Activated T-helper 2 cell treated with anti-CD3 and anti-CD28 coated beads, Interferon-gamma antibody, Interleukin-2, Interleukin-4, amounts not matched to agents 10 μg/mL and 5 μg/mL and 100 μg/mL, durations not matched to agents 14 hours and 24 hours and 36 hours (primary cell): ENCODE measurements at regions not wholly inside any gene's neighbourhood (a gene's known extent, or its start where the extent isn't known, plus 50 kb on each side); places are given as distances from the start of the nearest gene placed in this dataset.
"Not testable (repeated sequence)": the region's sequence is repeated elsewhere in the genome, so short reads cannot be mapped to it uniquely, and the experiment has no call there.

Experiments
- DNase-seq: peaks from one replicate; pipeline ENCODE4 v3.0.0; 2021; ENCODE audit warnings: low spot score
- H3K27ac Mint-ChIP-seq: one replicate; pipeline ENCODE4 v1.8.0; 2021; ENCODE audit warnings: mixed read lengths
- H3K27me3 Mint-ChIP-seq: one replicate; pipeline ENCODE4 v1.8.0; 2021; ENCODE audit warnings: low read depth, mixed read lengths
- H3K36me3 Mint-ChIP-seq: one replicate; pipeline ENCODE4 v1.8.0; 2021; ENCODE audit warnings: low read depth, mixed read lengths
- H3K4me1 Mint-ChIP-seq: one replicate; pipeline ENCODE4 v1.8.0; 2021; ENCODE audit warnings: low read depth, mixed read lengths
- H3K4me3 Mint-ChIP-seq: one replicate; pipeline ENCODE4 v1.8.0; 2021; ENCODE audit warnings: low read depth, mild to moderate bottlenecking, moderate library complexity, mixed read lengths
- H3K9me3 Mint-ChIP-seq: one replicate; pipeline ENCODE4 v1.8.0; 2021; ENCODE audit warnings: mixed read lengths
- intact Hi-C: fragments of 100-400 bp; cut with micrococcal nuclease; formaldehyde crosslinking; loops from one replicate; pipeline ENCODE4 v1.15.1; 2023

DNA sequence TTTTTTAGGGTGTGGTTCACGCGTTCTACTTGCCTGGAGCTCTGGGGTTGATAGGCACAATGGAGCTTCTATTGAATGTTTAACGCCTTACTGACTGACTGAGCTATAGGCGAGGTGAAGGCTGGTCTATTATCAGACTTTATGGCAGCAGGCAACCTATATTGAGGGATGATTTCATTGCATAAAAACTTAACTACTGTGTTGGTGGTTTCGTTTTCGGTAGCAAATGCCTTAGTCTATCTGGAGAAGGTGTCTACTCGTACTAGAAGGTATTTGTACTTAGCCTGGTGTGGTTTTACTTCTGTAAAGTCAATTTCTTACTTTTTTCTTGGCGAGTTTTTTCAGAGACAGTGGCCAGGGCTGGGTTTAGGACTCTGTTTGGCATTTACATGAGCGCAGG is 162.0 kb upstream of the FRG2C start:
- H3K4me1 Mint-ChIP-seq, H3K36me3 Mint-ChIP-seq, DNase-seq, H3K27me3 Mint-ChIP-seq, intact Hi-C loops, H3K4me3 Mint-ChIP-seq, H3K27ac Mint-ChIP-seq: not testable (repeated sequence)
- peaks cover 34% of the 10 kb centered on the region for H3K9me3 Mint-ChIP-seq

GRCh38 chr3:75502769-75503756 is 161.1 kb upstream of the FRG2C start:
- H3K4me1 Mint-ChIP-seq, H3K36me3 Mint-ChIP-seq, DNase-seq, H3K27me3 Mint-ChIP-seq, H3K4me3 Mint-ChIP-seq, intact Hi-C loops, H3K27ac Mint-ChIP-seq: not testable (repeated sequence)
- peaks cover 41% of the 10 kb centered on the region for H3K9me3 Mint-ChIP-seq

- DNase-seq = no peak
- no peaks in the 10 kb centered on the region for H3K4me1 Mint-ChIP-seq
- no peaks in the 10 kb centered on the region for H3K27me3 Mint-ChIP-seq
- intact Hi-C loops = no loop called here
- no peak overlapping the region for H3K27ac Mint-ChIP-seq
- no peaks in the 10 kb centered on the region for H3K36me3 Mint-ChIP-seq
- peaks cover 48% of the 10 kb centered on the region for H3K9me3 Mint-ChIP-seq
- H3K4me3 Mint-ChIP-seq = no peak overlapping the region
Measured at GRCh38 chr3:75506603-75507002, 157.5 kb upstream of the FRG2C start.

GRCh38 chr3:75507956-75508355 is 156.2 kb upstream of the FRG2C start:
- DNase-seq, H3K27ac Mint-ChIP-seq, H3K4me1 Mint-ChIP-seq, H3K36me3 Mint-ChIP-seq, intact Hi-C loops, H3K4me3 Mint-ChIP-seq, H3K27me3 Mint-ChIP-seq: not testable (repeated sequence)
- H3K9me3 Mint-ChIP-seq = peaks cover 49% of the 10 kb centered on the region

DNA sequence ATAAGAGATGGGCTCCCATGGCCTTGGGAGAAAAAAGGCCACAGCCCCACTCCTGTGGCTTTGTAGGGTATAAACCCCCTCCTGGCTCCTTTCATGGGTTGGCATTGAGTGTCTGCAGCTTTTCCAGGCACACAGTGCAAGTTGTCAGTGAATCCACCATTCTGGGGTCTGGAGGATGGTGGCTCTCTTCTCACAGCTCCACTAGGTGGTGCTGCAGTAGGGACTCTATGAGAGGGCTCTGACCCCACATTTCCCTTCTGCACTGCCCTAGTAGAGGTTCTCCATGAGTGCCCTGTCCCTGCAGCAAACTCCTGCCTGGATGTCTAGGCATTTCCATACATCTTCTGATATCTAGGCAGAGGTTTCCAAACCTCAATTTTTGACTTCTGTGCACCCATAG is 136.5 kb upstream of the FRG2C start:
- H3K27ac Mint-ChIP-seq, intact Hi-C loops, H3K27me3 Mint-ChIP-seq, H3K4me1 Mint-ChIP-seq, H3K36me3 Mint-ChIP-seq, H3K4me3 Mint-ChIP-seq, DNase-seq: not testable (repeated sequence)
- H3K9me3 Mint-ChIP-seq = peaks cover 43% of the 10 kb centered on the region

GRCh38 chr3:75552095-75552494 is 112.0 kb upstream of the FRG2C start:
- peaks cover 52% of the 10 kb centered on the region for H3K9me3 Mint-ChIP-seq
- intact Hi-C loops, H3K27ac Mint-ChIP-seq, DNase-seq, H3K36me3 Mint-ChIP-seq, H3K4me1 Mint-ChIP-seq, H3K27me3 Mint-ChIP-seq, H3K4me3 Mint-ChIP-seq: not testable (repeated sequence)

- H3K36me3 Mint-ChIP-seq, H3K4me3 Mint-ChIP-seq, H3K4me1 Mint-ChIP-seq, H3K27ac Mint-ChIP-seq, H3K27me3 Mint-ChIP-seq, H3K9me3 Mint-ChIP-seq, intact Hi-C loops, DNase-seq: not testable (repeated sequence)
Measured at GRCh38 chr3:75564427-75564826, 99.7 kb upstream of the FRG2C start.

- H3K9me3 Mint-ChIP-seq, H3K4me1 Mint-ChIP-seq, intact Hi-C loops, H3K4me3 Mint-ChIP-seq, DNase-seq, H3K27ac Mint-ChIP-seq, H3K36me3 Mint-ChIP-seq, H3K27me3 Mint-ChIP-seq: not testable (repeated sequence)
Measured at GRCh38 chr3:75572303-75572702, 91.8 kb upstream of the FRG2C start.

DNA sequence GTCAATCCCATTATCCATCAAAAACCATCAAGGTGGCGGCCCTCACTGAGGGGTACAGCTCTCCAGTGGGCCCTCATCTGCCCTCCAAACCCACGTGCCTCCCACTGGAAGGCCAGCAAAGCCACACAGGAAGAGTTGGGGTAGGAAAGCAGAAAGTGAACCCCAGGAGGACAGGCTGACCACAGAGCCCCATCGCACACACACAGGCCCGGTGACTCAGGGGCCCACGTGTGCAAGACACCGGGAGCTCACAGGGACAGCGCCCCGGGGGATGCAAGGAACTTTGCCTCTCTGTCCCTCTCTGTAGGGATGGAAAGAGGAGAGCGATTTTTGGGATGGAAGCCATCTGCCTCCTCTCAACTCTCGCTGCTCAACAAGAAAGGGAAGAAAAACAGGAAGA is 85.0 kb upstream of the FRG2C start:
- H3K27me3 Mint-ChIP-seq = peaks cover 17% of the 10 kb centered on the region
- H3K36me3 Mint-ChIP-seq, H3K4me1 Mint-ChIP-seq, H3K9me3 Mint-ChIP-seq, intact Hi-C loops, H3K27ac Mint-ChIP-seq, DNase-seq: not testable (repeated sequence)
- peak overlapping the region; percentile 64 for H3K4me3 Mint-ChIP-seq

- H3K27me3 Mint-ChIP-seq = peaks cover 17% of the 10 kb centered on the region
- H3K9me3 Mint-ChIP-seq, intact Hi-C loops, H3K4me1 Mint-ChIP-seq, H3K36me3 Mint-ChIP-seq, DNase-seq, H3K27ac Mint-ChIP-seq: not testable (repeated sequence)
- peak overlapping the region; percentile 64 for H3K4me3 Mint-ChIP-seq
Measured at GRCh38 chr3:75579536-75579935, 84.6 kb upstream of the FRG2C start.

- H3K36me3 Mint-ChIP-seq, intact Hi-C loops, H3K4me1 Mint-ChIP-seq, H3K9me3 Mint-ChIP-seq, H3K27ac Mint-ChIP-seq: not testable (repeated sequence)
- H3K27me3 Mint-ChIP-seq = peaks cover 17% of the 10 kb centered on the region
- peak; percentile 17 for DNase-seq
- H3K4me3 Mint-ChIP-seq = peak overlapping the region; percentile 56
Measured at GRCh38 chr3:75579981-75580782, 83.9 kb upstream of the FRG2C start.

DNA sequence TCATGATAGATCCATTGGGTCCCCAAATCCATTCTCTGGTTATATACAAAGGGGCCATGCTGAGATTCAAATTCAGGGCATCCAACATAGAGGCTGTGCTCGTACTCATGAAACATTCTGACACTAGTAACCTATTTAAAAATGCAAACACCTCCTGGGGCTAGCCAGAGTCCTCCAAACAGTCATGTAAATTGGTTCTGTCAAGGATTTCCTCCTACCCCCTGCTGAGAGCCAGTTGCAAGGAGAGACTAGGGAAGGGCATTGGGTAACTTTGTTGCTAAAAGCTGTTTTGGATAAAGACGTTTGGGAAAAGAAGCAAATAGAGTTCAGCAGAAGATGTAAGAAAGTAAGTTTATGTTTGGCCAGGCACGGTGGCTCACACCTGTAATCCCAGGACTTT is 81.6 kb upstream of the FRG2C start:
- H3K27me3 Mint-ChIP-seq = peaks cover 17% of the 10 kb centered on the region
- H3K27ac Mint-ChIP-seq, H3K4me3 Mint-ChIP-seq, H3K9me3 Mint-ChIP-seq, intact Hi-C loops, H3K36me3 Mint-ChIP-seq, H3K4me1 Mint-ChIP-seq, DNase-seq: not testable (repeated sequence)

DNA sequence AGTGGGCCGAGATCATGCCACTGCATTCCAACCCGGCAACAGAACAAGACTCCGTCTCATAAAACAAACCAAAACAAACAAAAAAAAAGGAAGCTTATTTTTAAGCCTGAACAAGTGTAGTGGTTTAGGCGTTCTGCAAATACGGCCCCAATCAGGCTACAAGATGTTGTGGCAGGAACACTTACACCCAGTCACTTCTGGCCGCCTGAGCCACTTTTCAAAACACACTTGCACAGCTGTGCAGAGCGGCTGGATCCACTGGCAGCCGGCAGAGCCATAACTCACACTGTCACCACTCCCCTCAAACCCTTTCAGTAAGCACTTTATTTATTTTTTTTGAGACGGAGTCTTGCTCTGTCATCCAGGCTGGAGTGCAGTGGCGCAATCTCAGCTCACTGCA is 81.0 kb upstream of the FRG2C start:
- DNase-seq, H3K9me3 Mint-ChIP-seq, H3K4me1 Mint-ChIP-seq, H3K4me3 Mint-ChIP-seq, intact Hi-C loops, H3K36me3 Mint-ChIP-seq, H3K27ac Mint-ChIP-seq: not testable (repeated sequence)
- H3K27me3 Mint-ChIP-seq = peaks cover 17% of the 10 kb centered on the region
